ENCODE measurements at regions not wholly inside any gene's neighbourhood (a gene's known extent, or its start where the extent isn't known, plus 50 kb on each side); places are given as distances from the start of the nearest gene placed in this dataset.

DNA sequence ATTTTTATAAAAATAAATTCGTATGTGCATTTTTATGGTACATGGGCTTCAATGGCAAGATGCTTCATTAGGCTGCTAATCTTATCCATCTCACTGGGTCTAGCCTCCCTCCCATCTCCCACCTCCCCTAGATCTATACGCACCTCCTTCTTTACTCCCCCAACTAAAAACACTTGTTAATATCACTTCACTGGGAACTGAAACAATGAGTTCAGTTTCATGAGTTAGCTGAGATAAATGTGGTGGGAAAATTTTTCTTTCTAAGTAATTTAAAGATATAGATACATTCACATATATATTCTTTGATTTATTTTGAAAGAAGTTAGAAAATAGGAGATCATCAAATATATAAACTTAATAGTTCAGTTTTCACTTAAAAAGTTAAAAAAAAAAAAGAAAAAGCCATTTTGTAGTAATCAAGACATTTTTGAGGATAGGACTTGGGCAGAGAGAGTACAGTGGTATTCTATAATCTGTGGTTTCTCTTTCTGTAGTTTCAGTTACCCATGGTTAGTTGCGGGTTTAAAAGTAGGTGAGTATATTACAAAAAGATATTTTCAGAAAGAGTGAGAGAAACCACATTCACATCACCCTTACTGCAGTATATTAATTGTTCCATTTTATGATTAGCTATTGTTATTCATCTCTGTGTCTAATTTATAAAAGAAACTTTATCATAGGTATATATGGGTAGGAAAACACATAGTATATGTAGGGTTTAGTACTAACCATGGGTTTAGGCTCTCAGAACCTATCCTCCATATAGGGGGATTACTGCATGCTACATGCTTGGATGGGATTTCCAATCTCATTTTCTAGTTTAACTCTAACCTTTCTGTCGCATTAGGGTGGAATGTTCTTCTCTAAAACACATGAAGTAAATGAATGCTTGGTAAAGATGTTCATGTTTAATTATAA is 316.0 kb upstream of the CBLB start:
- TF ChIP-seq, protein P1, sequence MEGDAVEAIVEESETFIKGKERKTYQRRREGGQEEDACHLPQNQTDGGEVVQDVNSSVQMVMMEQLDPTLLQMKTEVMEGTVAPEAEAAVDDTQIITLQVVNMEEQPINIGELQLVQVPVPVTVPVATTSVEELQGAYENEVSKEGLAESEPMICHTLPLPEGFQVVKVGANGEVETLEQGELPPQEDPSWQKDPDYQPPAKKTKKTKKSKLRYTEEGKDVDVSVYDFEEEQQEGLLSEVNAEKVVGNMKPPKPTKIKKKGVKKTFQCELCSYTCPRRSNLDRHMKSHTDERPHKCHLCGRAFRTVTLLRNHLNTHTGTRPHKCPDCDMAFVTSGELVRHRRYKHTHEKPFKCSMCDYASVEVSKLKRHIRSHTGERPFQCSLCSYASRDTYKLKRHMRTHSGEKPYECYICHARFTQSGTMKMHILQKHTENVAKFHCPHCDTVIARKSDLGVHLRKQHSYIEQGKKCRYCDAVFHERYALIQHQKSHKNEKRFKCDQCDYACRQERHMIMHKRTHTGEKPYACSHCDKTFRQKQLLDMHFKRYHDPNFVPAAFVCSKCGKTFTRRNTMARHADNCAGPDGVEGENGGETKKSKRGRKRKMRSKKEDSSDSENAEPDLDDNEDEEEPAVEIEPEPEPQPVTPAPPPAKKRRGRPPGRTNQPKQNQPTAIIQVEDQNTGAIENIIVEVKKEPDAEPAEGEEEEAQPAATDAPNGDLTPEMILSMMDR (IDR thresholded peaks at IDR 0.05): no peak
- no peak for TF ChIP-seq POLR2A (IDR thresholded peaks at IDR 0.05)

Data from body of pancreas (tissue), 4 donors.